ENCODE measurements at regions not wholly inside any gene's neighbourhood (a gene's known extent, or its start where the extent isn't known, plus 50 kb on each side); places are given as distances from the start of the nearest gene placed in this dataset.

- TF ChIP-seq GATA2 (IDR thresholded peaks at IDR 0.05; ENCODE audit: low read depth, low read length) (no peak), GATA3 (IDR thresholded peaks at IDR 0.05; ENCODE audit: low read depth, low read length) (no peak)
These were observed 273.1 kb upstream of the UBE2E3 start for GRCh38 chr2:180707175-180707883.

GRCh38 chr2:180706694-180707093 is 273.7 kb upstream of the UBE2E3 start:
- TF ChIP-seq GATA2 (IDR thresholded peaks at IDR 0.05; ENCODE audit: low read depth, low read length) = no peak
- TF ChIP-seq GATA3 (IDR thresholded peaks at IDR 0.05; ENCODE audit: low read depth, low read length) = no peak

GRCh38 chr2:180705551-180705950 is 274.9 kb upstream of the UBE2E3 start:
- TF ChIP-seq GATA3 (IDR thresholded peaks at IDR 0.05; ENCODE audit: low read depth, low read length) = no peak
- no peak for TF ChIP-seq GATA2 (IDR thresholded peaks at IDR 0.05; ENCODE audit: low read depth, low read length)

GRCh38 chr2:180705122-180705521 is 275.3 kb upstream of the UBE2E3 start:
- TF ChIP-seq GATA3 (IDR thresholded peaks at IDR 0.05; ENCODE audit: low read depth, low read length) (no peak), GATA2 (IDR thresholded peaks at IDR 0.05; ENCODE audit: low read depth, low read length) (no peak)

GRCh38 chr2:180699657-180700361 is 280.6 kb upstream of the UBE2E3 start:
- no peak for TF ChIP-seq GATA3 (IDR thresholded peaks at IDR 0.05; ENCODE audit: low read depth, low read length)
- no peak for TF ChIP-seq GATA2 (IDR thresholded peaks at IDR 0.05; ENCODE audit: low read depth, low read length)

- no peak for TF ChIP-seq GATA3 (IDR thresholded peaks at IDR 0.05; ENCODE audit: low read depth, low read length)
- TF ChIP-seq GATA2 (IDR thresholded peaks at IDR 0.05; ENCODE audit: low read depth, low read length) = no peak
These were observed 281.7 kb upstream of the UBE2E3 start for GRCh38 chr2:180698668-180699067.

- TF ChIP-seq GATA2 (IDR thresholded peaks at IDR 0.05; ENCODE audit: low read depth, low read length) = no peak
- no peak for TF ChIP-seq GATA3 (IDR thresholded peaks at IDR 0.05; ENCODE audit: low read depth, low read length)
These were observed 284.6 kb upstream of the UBE2E3 start for GRCh38 chr2:180695586-180696401.

- TF ChIP-seq GATA3 (IDR thresholded peaks at IDR 0.05; ENCODE audit: low read depth, low read length) = no peak
- no peak for TF ChIP-seq GATA2 (IDR thresholded peaks at IDR 0.05; ENCODE audit: low read depth, low read length)
These were observed 285.7 kb upstream of the UBE2E3 start for GRCh38 chr2:180694445-180695421.

- no peak for TF ChIP-seq GATA2 (IDR thresholded peaks at IDR 0.05; ENCODE audit: low read depth, low read length)
- no peak for TF ChIP-seq GATA3 (IDR thresholded peaks at IDR 0.05; ENCODE audit: low read depth, low read length)
These were observed 288.1 kb upstream of the UBE2E3 start for GRCh38 chr2:180692322-180692721.

- no peak for TF ChIP-seq GATA2 (IDR thresholded peaks at IDR 0.05; ENCODE audit: low read depth, low read length)
- no peak for TF ChIP-seq GATA3 (IDR thresholded peaks at IDR 0.05; ENCODE audit: low read depth, low read length)
These were observed 289.8 kb upstream of the UBE2E3 start for GRCh38 chr2:180690611-180691010.

GRCh38 chr2:180682871-180683270 is 297.5 kb upstream of the UBE2E3 start:
- no peak for TF ChIP-seq GATA3 (IDR thresholded peaks at IDR 0.05; ENCODE audit: low read depth, low read length)
- TF ChIP-seq GATA2 (IDR thresholded peaks at IDR 0.05; ENCODE audit: low read depth, low read length) = no peak

- TF ChIP-seq GATA3 (IDR thresholded peaks at IDR 0.05; ENCODE audit: low read depth, low read length) = no peak
- TF ChIP-seq GATA2 (IDR thresholded peaks at IDR 0.05; ENCODE audit: low read depth, low read length) = no peak
These were observed 300.7 kb upstream of the UBE2E3 start for GRCh38 chr2:180679693-180680092.

GRCh38 chr2:180678625-180678972 is 301.8 kb upstream of the UBE2E3 start:
- TF ChIP-seq GATA3 (IDR thresholded peaks at IDR 0.05; ENCODE audit: low read depth, low read length) (no peak), GATA2 (IDR thresholded peaks at IDR 0.05; ENCODE audit: low read depth, low read length) (no peak)
